MG63 (cell line): ENCODE measurements at regions not wholly inside any gene's neighbourhood (a gene's known extent, or its start where the extent isn't known, plus 50 kb on each side); places are given as distances from the start of the nearest gene placed in this dataset.
"Not testable (repeated sequence)": the region's sequence is repeated elsewhere in the genome, so short reads cannot be mapped to it uniquely, and the experiment has no call there.

ENCODE experiments used
- DNase-seq: peaks from one replicate; pipeline ENCODE4 v3.0.0-alpha.2; 2020
- H3K27me3 ChIP-seq: fragments of 250-450 bp; sonication (Bioruptor Pico); 2 replicates; pipeline ENCODE4 v1.5.1; 2020; ENCODE audit warnings: mild to moderate bottlenecking, moderate library complexity
- H3K36me3 ChIP-seq: fragments of 250-450 bp; sonication (Bioruptor Pico); 2 replicates; pipeline ENCODE4 v1.5.1; 2020; ENCODE audit warnings: mild to moderate bottlenecking, moderate library complexity
- H3K4me3 ChIP-seq: fragments of 250-450 bp; sonication (Bioruptor Pico); 2 replicates; pipeline ENCODE4 v1.5.1; 2020; ENCODE audit warnings: mild to moderate bottlenecking, moderate library complexity
- H3K9me3 ChIP-seq: fragments of 250-450 bp; sonication (Bioruptor Pico); 2 replicates; pipeline ENCODE4 v1.5.1; 2020; ENCODE audit warnings: mild to moderate bottlenecking, moderate library complexity

DNA sequence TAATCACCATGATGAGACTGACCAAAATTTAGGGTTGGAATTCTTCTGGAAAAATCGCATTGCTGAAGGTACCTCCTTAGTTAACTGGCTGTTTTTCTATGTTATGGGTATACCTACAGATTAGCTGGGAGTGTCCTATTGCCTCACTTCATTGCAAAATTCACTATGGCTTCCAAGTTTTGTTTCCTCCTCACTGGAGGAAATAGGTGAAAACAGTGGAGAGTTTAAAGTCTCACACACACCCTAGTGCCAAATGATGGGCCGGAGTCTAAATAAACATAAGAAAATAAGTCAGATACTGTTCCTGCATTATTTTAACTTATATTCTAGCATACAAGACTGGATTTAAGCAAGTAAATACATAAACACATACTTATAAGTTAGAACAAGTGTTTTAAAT is 98.2 kb downstream of the AHR start:
- Histone ChIP-seq H3K36me3 (no peaks in the 10 kb centered on the region; the same call in 1 of the 2 replicates), H3K27me3 (no peaks in the 10 kb centered on the region), H3K9me3 (peaks cover 22% of the 10 kb centered on the region), H3K4me3 (no peak overlapping the region)
- no peak for DNase-seq

GRCh38 chr7:17401791-17402627 is 103.6 kb downstream of the AHR start:
- H3K4me3 ChIP-seq = no peak overlapping the region
- H3K27me3 ChIP-seq = no peaks in the 10 kb centered on the region
- H3K9me3 ChIP-seq = no peaks in the 10 kb centered on the region
- no peaks in the 10 kb centered on the region for H3K36me3 ChIP-seq
- no peak for DNase-seq

GRCh38 chr7:17402628-17403278 is 104.3 kb downstream of the AHR start:
- Histone ChIP-seq H3K27me3 (no peaks in the 10 kb centered on the region), H3K4me3 (no peak overlapping the region), H3K9me3 (no peaks in the 10 kb centered on the region), H3K36me3 (no peaks in the 10 kb centered on the region)
- DNase-seq = no peak

- H3K4me3 ChIP-seq = no peak overlapping the region
- DNase-seq = no peak
- H3K27me3 ChIP-seq = no peaks in the 10 kb centered on the region
- H3K9me3 ChIP-seq = no peaks in the 10 kb centered on the region
- H3K36me3 ChIP-seq = no peaks in the 10 kb centered on the region
Observed at GRCh38 chr7:17404006-17404405, 105.6 kb downstream of the AHR start.

- Histone ChIP-seq H3K9me3 (no peaks in the 10 kb centered on the region), H3K36me3 (no peaks in the 10 kb centered on the region), H3K27me3 (no peaks in the 10 kb centered on the region), H3K4me3 (no peak overlapping the region)
- peak; percentile 21 for DNase-seq
Observed at GRCh38 chr7:17405786-17406185, 107.3 kb downstream of the AHR start.

DNA sequence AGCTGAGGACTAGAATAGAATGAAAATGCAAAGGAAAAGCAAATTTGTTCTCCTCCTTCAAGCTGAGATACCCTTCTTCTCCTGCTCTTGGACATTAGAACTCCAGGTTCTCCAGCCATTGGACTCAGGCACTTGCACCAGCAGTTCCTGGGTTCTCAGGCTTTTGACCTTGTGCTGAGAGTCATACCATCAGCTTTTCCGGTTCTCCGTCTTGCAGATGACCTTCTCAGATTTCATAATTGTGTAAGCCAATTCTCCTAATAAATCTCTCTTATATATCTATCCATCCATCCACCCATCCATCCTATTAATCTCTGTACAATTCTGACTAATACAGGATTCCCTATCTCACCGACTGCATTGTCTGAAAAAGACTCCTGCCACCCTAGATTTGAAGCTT is 108.3 kb downstream of the AHR start:
- H3K4me3 ChIP-seq = no peak overlapping the region
- H3K27me3 ChIP-seq = no peaks in the 10 kb centered on the region
- no peaks in the 10 kb centered on the region for H3K36me3 ChIP-seq
- H3K9me3 ChIP-seq = no peaks in the 10 kb centered on the region
- DNase-seq = no peak

DNA sequence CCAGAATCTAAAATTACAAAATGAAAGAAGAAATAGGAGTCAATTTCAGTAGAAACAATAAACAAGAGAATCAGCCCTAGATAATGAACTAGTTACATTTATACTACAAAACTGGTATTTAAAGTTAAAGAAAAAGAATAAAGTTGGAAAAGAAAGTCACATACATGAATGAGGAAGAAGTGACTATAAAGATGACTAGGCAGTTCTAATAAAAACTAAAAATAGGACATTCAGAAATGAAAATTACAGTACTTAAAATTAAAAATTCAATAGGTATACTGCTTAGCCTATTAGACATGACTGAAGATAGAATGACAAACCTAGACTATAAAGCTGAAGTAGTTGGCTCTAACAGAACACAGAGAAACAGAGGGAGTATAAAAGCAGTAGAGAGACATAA is 108.8 kb downstream of the AHR start:
- DNase-seq = no peak
- Histone ChIP-seq H3K4me3 (no peak overlapping the region), H3K36me3 (no peaks in the 10 kb centered on the region), H3K9me3 (no peaks in the 10 kb centered on the region), H3K27me3 (no peaks in the 10 kb centered on the region)

DNA sequence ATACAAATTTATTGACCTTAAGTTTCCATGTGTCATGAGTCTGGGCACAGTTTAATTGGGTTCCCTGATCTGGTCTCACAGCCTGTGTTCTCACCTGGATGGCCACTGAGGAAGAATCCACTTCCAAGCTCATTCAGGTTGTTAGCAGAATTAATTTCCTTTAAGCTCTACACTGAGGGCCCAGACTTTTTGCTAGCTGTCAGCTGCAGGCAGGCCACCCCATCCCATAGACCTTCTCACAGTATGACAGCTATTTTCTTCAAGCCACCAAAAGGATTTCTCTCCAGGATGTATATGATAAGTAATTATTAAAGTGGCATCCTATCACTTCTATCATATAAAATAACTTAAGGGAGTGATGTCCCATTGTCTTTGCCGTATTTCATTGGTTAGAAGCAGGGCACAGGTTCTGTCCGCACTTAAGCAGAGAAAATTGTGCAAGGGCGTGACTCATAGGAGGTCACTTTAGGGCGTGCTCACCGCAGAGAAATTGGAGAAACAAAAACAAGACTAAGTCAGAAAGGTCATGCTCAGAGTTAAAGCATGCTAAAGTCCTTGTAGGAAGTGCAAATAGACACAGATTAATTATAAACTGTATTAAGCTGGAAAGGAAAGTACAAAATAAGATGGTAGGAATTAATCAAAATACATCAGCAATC is 109.9 kb downstream of the AHR start:
- no peaks in the 10 kb centered on the region for H3K36me3 ChIP-seq
- no peak overlapping the region for H3K4me3 ChIP-seq
- H3K9me3 ChIP-seq = no peaks in the 10 kb centered on the region
- peak; percentile 78 for DNase-seq
- no peaks in the 10 kb centered on the region for H3K27me3 ChIP-seq

- Histone ChIP-seq H3K36me3 (no peaks in the 10 kb centered on the region), H3K9me3 (0 out of 2 replicates have a peak, but pooled peaks cover 4% of the 10 kb centered on the region), H3K27me3 (no peaks in the 10 kb centered on the region), H3K4me3 (no peak overlapping the region)
- no peak for DNase-seq
Observed at GRCh38 chr7:17408904-17409290, 110.4 kb downstream of the AHR start.

DNA sequence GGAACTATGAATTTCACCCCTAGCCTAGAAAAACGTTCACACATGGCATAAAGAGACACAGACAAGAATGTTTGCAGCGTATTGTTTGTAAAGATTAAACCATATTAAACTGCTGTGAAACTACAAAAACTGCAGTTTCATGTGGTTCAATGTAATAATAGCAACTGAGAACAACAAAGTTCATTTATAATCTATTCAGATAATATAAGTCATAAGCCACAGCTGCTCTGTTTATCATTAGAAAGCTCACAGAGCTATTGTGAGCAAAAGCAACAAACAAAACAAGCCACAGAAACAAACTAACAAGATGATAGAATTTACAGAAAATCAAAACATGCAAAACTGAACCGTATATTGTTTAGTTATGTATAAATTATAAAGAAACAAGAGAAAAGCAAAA is 113.5 kb downstream of the AHR start:
- DNase-seq = no peak
- Histone ChIP-seq H3K27me3 (no peaks in the 10 kb centered on the region), H3K9me3 (0 out of 2 replicates have a peak, but pooled peaks cover 4% of the 10 kb centered on the region), H3K4me3 (no peak overlapping the region), H3K36me3 (no peaks in the 10 kb centered on the region)

- Histone ChIP-seq H3K4me3 (no peak overlapping the region), H3K36me3 (no peaks in the 10 kb centered on the region), H3K27me3 (no peaks in the 10 kb centered on the region), H3K9me3 (0 out of 2 replicates have a peak, but pooled peaks cover 4% of the 10 kb centered on the region)
- no peak for DNase-seq
Observed at GRCh38 chr7:17412883-17413282, 114.4 kb downstream of the AHR start.

DNA sequence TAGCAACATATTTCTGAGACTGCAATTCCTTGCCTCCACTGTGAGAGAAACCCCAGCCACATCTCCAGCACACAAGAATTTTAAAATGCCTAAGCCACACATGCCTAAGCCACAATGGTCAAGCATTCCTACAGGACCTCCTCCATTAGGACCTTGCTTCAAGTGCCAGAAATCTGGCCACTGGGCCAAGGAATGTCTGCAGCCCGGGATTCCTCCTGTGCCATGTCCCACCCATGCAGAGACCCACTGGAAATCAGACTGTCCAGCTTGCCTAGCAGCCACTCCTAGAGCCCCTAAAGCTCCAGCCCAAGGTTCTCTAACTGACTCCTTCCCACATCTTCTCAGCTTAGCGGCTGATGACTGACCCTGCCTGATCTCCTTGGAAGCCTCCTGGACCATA is 117.5 kb downstream of the AHR start:
- Histone ChIP-seq H3K9me3 (peaks cover 4% of the 10 kb centered on the region; the same call in 1 of the 2 replicates), H3K27me3 (no peaks in the 10 kb centered on the region), H3K36me3 (no peaks in the 10 kb centered on the region), H3K4me3 (no peak overlapping the region)
- no peak for DNase-seq

- H3K9me3 ChIP-seq, H3K36me3 ChIP-seq, H3K27me3 ChIP-seq, DNase-seq, H3K4me3 ChIP-seq: not testable (repeated sequence)
Observed at GRCh38 chr7:17420308-17421015, 122.0 kb downstream of the AHR start.

DNA sequence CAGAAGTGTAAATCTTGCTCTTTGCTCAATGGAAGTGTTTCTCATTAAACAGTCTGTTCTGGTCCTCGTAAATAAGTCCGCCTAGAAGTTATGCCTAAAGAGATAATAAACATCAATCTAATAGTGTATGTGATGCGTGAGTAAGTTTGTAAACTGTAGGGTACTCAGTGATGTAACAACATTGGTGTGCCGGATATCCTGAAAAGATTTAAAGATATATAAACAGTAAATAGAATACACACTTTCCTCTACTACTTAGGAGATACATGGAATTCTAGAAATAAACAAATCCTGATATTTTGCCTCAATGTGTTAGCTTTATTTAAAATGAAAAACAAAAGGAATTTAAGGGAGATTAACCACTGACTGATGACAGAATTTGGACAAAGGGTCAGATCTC is 123.5 kb downstream of the AHR start:
- H3K4me3 ChIP-seq = no peak overlapping the region
- H3K27me3 ChIP-seq = no peaks in the 10 kb centered on the region
- H3K9me3 ChIP-seq = peaks cover 2% of the 10 kb centered on the region; the same call in 1 of the 2 replicates
- H3K36me3 ChIP-seq = no peaks in the 10 kb centered on the region
- no peak for DNase-seq

- DNase-seq = no peak
- no peak overlapping the region for H3K4me3 ChIP-seq
- no peaks in the 10 kb centered on the region for H3K36me3 ChIP-seq
- peaks cover 4% of the 10 kb centered on the region for H3K9me3 ChIP-seq
- no peaks in the 10 kb centered on the region for H3K27me3 ChIP-seq
Observed at GRCh38 chr7:17422966-17423365, 124.5 kb downstream of the AHR start.

DNA sequence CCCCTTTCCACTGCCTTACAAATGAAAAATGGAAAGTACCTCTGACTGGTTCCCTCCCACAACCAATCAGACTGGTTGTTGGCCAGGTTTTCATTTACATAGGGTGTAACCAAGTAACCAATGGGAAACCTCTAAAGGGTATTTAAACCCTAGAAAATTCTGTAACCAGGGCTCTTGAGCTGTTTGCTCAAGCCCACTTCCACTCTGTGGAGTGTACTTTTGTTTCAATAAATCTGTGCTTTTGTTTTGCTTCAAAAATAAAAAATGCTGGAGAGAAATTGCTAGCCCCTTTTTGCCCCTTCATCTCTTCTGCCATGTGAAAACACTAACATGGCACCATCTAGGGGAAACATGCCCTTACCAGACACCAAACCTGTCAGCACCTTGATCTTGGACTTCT is 129.5 kb downstream of the AHR start:
- Histone ChIP-seq H3K27me3 (no peaks in the 10 kb centered on the region), H3K36me3 (no peaks in the 10 kb centered on the region), H3K9me3 (peaks cover 10% of the 10 kb centered on the region), H3K4me3 (no peak overlapping the region)
- no peak for DNase-seq

- Histone ChIP-seq H3K36me3 (no peaks in the 10 kb centered on the region), H3K27me3 (no peaks in the 10 kb centered on the region), H3K9me3 (peaks cover 10% of the 10 kb centered on the region), H3K4me3 (no peak overlapping the region)
- DNase-seq = no peak
Observed at GRCh38 chr7:17429579-17429978, 131.1 kb downstream of the AHR start.
